Ascending aorta (tissue), 2 donors: ENCODE measurements at regions not wholly inside any gene's neighbourhood (a gene's known extent, or its start where the extent isn't known, plus 50 kb on each side); places are given as distances from the start of the nearest gene placed in this dataset.

Source experiments
- DNase-seq, 2 donors: peaks; one replicate each; pipeline ENCODE4 v3.0.0-alpha.2; 2019; ENCODE audit warnings: low spot score in 2 of 2
- H3K27ac ChIP-seq, 2 donors: fragments of 200-600 bp; sonication (generic); one replicate each; pipeline ENCODE4 v1.5.1; 2016 to 2017; ENCODE audit warnings: mild to moderate bottlenecking in 1 of 2
- H3K27me3 ChIP-seq: fragments of 200-600 bp; sonication (generic); one replicate; pipeline ENCODE4 v1.5.1; 2017
- H3K36me3 ChIP-seq, 2 donors: fragments of 200-600 bp; sonication (generic); one replicate each; pipeline ENCODE4 v1.5.1; 2016
- H3K4me1 ChIP-seq, 2 donors: fragments of 200-600 bp; sonication (generic); one replicate each; pipeline ENCODE4 v1.5.1; 2016 to 2017; ENCODE audit warnings: mild to moderate bottlenecking in 1 of 2
- H3K4me3 ChIP-seq, 2 donors: fragments of 200-600 bp; sonication (generic); one replicate each; pipeline ENCODE4 v1.5.1; 2016 to 2017; ENCODE audit warnings: mild to moderate bottlenecking in 1 of 2
- H3K9me3 ChIP-seq, 2 donors: fragments of 200-600 bp; sonication (generic); one replicate each; pipeline ENCODE4 v1.5.1; 2016
- intact Hi-C: fragments of 100-400 bp; cut with DNase I; formaldehyde crosslinking; loops from one replicate; pipeline ENCODE4 v1.15.1; 2023
- TF ChIP-seq, protein P1 (sequence below), 3 experiments: fragments of 200-600 bp in 2 of 3; fragments of 450-650 bp in 1 of 3; sonication (generic) in 2 of 3; IDR thresholded peaks; one replicate each; pipeline ENCODE4 v1.5.1; 2016 to 2019; ENCODE audit warnings: antibody characterized with exemption in 3 of 3, mild to moderate bottlenecking in 1 of 3, moderate library complexity in 1 of 3

GRCh38 chr18:6563896-6564295, 149.2 kb upstream of the L3MBTL4 start:
- no peaks in the 10 kb centered on the region for H3K9me3 ChIP-seq
- no peak overlapping the region for H3K27ac ChIP-seq
- H3K4me3 ChIP-seq, result no peak overlapping the region
- TF ChIP-seq, protein P1, sequence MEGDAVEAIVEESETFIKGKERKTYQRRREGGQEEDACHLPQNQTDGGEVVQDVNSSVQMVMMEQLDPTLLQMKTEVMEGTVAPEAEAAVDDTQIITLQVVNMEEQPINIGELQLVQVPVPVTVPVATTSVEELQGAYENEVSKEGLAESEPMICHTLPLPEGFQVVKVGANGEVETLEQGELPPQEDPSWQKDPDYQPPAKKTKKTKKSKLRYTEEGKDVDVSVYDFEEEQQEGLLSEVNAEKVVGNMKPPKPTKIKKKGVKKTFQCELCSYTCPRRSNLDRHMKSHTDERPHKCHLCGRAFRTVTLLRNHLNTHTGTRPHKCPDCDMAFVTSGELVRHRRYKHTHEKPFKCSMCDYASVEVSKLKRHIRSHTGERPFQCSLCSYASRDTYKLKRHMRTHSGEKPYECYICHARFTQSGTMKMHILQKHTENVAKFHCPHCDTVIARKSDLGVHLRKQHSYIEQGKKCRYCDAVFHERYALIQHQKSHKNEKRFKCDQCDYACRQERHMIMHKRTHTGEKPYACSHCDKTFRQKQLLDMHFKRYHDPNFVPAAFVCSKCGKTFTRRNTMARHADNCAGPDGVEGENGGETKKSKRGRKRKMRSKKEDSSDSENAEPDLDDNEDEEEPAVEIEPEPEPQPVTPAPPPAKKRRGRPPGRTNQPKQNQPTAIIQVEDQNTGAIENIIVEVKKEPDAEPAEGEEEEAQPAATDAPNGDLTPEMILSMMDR (IDR thresholded peaks at IDR 0.05), result no peak
- intact Hi-C loops, result no loop called here
- no peaks in the 10 kb centered on the region for H3K27me3 ChIP-seq
- H3K4me1 ChIP-seq, result no peaks in the 10 kb centered on the region
- no peaks in the 10 kb centered on the region for H3K36me3 ChIP-seq
- no peak for DNase-seq

DNA sequence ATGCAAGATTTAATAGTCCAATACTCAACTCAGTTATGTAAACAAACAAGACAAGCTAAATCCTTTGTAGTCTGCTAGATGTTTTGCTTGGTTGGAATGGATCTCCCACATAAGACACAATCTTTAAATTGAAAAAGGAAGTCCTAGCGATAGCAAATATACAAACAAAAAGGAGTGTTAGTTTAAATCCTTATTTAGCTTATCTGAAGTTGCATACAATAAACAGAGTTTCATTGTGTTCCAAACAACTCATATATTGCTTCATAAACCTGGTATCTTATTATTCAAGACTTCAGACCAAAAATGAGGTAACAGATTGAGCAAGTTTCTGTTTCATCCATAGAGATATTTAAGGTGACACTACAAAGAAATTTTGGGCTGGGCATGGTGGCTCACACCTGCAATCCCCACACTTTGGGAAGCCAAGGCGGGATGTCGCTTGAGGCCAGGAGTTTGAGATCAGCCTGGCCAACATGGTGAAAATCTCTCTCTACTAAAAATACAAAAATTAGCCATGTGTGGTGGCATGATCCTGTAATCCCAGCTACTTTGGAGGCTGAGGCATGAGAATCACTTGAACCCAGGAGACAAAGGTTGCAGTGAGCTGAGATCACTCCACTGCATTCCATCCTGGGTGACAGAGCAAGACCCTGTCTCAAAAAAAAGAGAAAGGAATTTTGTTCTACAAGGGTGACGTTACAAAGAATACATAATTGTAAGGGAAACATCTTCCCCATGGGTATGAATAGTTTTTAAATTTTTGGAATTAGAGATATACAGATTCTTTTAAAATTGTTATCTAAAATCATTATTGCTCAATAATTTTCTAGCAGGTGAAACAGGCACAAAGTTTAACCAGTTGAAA, 150.5 kb upstream of the L3MBTL4 start:
- intact Hi-C loops, result no loop called here
- TF ChIP-seq, protein P1 (IDR thresholded peaks at IDR 0.05), result no peak
- no peaks in the 10 kb centered on the region for H3K27me3 ChIP-seq
- no peak for DNase-seq
- H3K9me3 ChIP-seq, result no peaks in the 10 kb centered on the region
- no peaks in the 10 kb centered on the region for H3K36me3 ChIP-seq
- no peaks in the 10 kb centered on the region for H3K4me1 ChIP-seq
- no peak overlapping the region for H3K27ac ChIP-seq
- no peak overlapping the region for H3K4me3 ChIP-seq

DNA sequence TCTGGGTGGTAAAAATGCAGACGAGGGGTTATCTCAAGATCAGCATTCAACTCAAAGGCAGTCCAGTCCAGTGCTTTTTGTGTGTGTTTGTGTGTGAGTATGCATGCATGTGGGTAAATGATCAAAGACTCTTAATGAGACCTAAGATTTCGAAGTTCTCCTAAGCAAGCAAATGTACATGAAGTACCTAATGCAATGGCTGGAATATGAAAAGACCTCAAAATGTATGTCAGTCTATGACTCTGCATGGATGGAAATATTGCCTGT, 151.0 kb upstream of the L3MBTL4 start:
- DNase-seq, result no peak
- Histone ChIP-seq H3K27me3 (no peaks in the 10 kb centered on the region), H3K9me3 (no peaks in the 10 kb centered on the region), H3K4me3 (no peak overlapping the region), H3K27ac (no peak overlapping the region), H3K4me1 (no peaks in the 10 kb centered on the region), H3K36me3 (no peaks in the 10 kb centered on the region)
- intact Hi-C loops, result no loop called here
- TF ChIP-seq, protein P1 (IDR thresholded peaks at IDR 0.05), result no peak

DNA sequence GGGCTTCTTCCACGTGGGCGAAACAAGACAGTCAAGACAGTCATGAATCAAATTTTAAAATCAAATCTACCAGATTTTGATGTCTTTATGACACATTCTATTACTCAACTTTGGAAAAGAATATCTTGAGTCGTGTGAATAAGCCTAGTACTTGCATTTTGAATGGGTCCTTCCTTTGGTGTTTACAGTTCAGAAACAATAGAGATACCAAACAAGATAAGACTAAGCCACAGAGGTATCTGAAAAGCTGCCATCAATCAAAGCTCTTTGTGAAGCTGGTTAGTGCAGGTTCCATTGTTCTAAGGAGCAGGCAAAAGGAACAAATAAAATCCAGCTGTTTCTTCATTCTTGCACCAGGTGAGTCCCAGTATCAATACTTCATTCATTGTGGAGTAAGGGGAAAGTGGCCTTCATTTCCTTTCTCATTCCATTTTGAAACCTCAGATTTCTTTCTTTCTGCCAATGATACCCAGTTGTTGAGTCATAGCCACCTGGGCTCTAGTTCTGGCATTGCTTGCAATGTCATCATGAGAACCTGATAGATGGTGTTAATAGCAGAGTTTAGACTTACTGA, 151.7 kb upstream of the L3MBTL4 start:
- DNase-seq, result no peak
- Histone ChIP-seq H3K27ac (no peak overlapping the region), H3K9me3 (no peaks in the 10 kb centered on the region), H3K4me1 (no peaks in the 10 kb centered on the region), H3K27me3 (no peaks in the 10 kb centered on the region), H3K4me3 (no peak overlapping the region), H3K36me3 (no peaks in the 10 kb centered on the region)
- TF ChIP-seq, protein P1 (IDR thresholded peaks at IDR 0.05), result no peak
- intact Hi-C loops, result no loop called here

GRCh38 chr18:6569813-6570212, 155.1 kb upstream of the L3MBTL4 start:
- TF ChIP-seq, protein P1 (IDR thresholded peaks at IDR 0.05), result no peak
- H3K36me3 ChIP-seq, result no peaks in the 10 kb centered on the region
- H3K4me1 ChIP-seq, result no peaks in the 10 kb centered on the region
- no peak overlapping the region for H3K27ac ChIP-seq
- no peaks in the 10 kb centered on the region for H3K9me3 ChIP-seq
- no peak for DNase-seq
- intact Hi-C loops, result no loop called here
- no peaks in the 10 kb centered on the region for H3K27me3 ChIP-seq
- no peak overlapping the region for H3K4me3 ChIP-seq
